HCT116 (cell line): ENCODE measurements at regions not wholly inside any gene's neighbourhood (a gene's known extent, or its start where the extent isn't known, plus 50 kb on each side); places are given as distances from the start of the nearest gene placed in this dataset.

Source experiments
- ATAC-seq: fragments of 200-7000 bp; cut with Tn5 transposase; 2 replicates; pipeline ENCODE4 v1.9.1; 2020; ENCODE audit warnings: mild to moderate bottlenecking, moderate library complexity
- BruUV-seq: library from RNA; stranded (reverse); fragments of 400-500 nt; replicated peaks from 2 replicates; lab custom pipeline; 2021; lab: Mats Ljungman, UMichigan
- CTCF ChIA-PET: fragments of 300-600 bp; sonication (Branson Sonifier 250); formaldehyde crosslinking; loops from one replicate; lab custom pipeline; 2021; ENCODE audit warnings: antibody characterized with exemption; lab: Charles Lee
- POLR2A ChIA-PET: fragments of 300-600, 350-600 bp; sonication (Branson Sonifier 250); formaldehyde crosslinking; loops from one replicate; lab custom pipeline; 2021; ENCODE audit warnings: antibody characterized with exemption; lab: Charles Lee
- RAD21 ChIA-PET, 2 experiments: fragments of 300-600 bp; sonication (Branson Sonifier 250); formaldehyde crosslinking; loops; one replicate each; lab custom pipeline; 2023; ENCODE audit warnings: low total read pairs in 2 of 2; ENCODE audit not compliant: uncharacterized antibody in 2 of 2, unreplicated experiment in 2 of 2, low non-redundant PET in 1 of 2; lab: Charles Lee
- DNase-seq: peaks from one replicate; pipeline ENCODE4 v3.0.0-alpha.2; 2010; ENCODE audit warnings: low read depth, low spot score
- H2AFZ ChIP-seq: fragments of 200-600 bp; shearing (Covaris generic), sonication (generic); 2 replicates; pipeline ENCODE4 v1.6.1; 2017; ENCODE audit warnings: low read depth, mixed run types, mixed read lengths, antibody characterized with exemption, low read length; ENCODE audit not compliant: poor library complexity, severe bottlenecking
- H3K27ac ChIP-seq: 2 replicates; pipeline ENCODE4 v1.5.1; 2012; ENCODE audit warnings: low read depth, low read length
- H3K27me3 ChIP-seq: fragments of 200-600 bp; sonication (generic); 2 replicates; pipeline ENCODE4 v1.6.1; 2016; ENCODE audit warnings: mixed run types, low read length, mixed read lengths; ENCODE audit not compliant: insufficient read depth
- H3K36me3 ChIP-seq, 2 experiments: fragments of 200-500 bp in 1 of 2; fragments of 200-600 bp in 1 of 2; sonication (Bioruptor generic) in 1 of 2; sonication (generic) in 1 of 2; 2 replicates each; pipeline versions ENCODE4 v1.5.1 to v1.6.1; 2014 to 2016; ENCODE audit warnings: low read length in 2 of 2, inconsistent platforms in 1 of 2, mixed read lengths in 1 of 2, mixed run types in 1 of 2; ENCODE audit not compliant: insufficient read depth in 2 of 2, control insufficient read depth in 1 of 2
- H3K4me1 ChIP-seq, 2 experiments: fragments of 200-600 bp in 1 of 2; sonication (generic) in 1 of 2; 2 replicates each; pipeline versions ENCODE4 v1.5.1 to v1.6.1; 2012 to 2017; ENCODE audit warnings: low read length in 2 of 2, inconsistent platforms in 1 of 2, mild to moderate bottlenecking in 1 of 2, mixed read lengths in 1 of 2, mixed run types in 1 of 2, moderate library complexity in 1 of 2; ENCODE audit not compliant: insufficient read depth in 2 of 2, control insufficient read depth in 1 of 2
- H3K4me2 ChIP-seq: fragments of 200-600 bp; sonication (generic); 2 replicates; pipeline ENCODE4 v1.6.1; 2017; ENCODE audit warnings: mixed run types, low read length, mixed read lengths
- H3K4me3 ChIP-seq, 2 experiments: fragments of 200-600 bp in 1 of 2; sonication (generic) in 1 of 2; replicated peaks in 1 of 2; 2 replicates each; pipeline ENCODE4 v1.5.1; 2011 to 2016; ENCODE audit warnings: low read length in 2 of 2, control low read depth in 1 of 2, low read depth in 1 of 2, mild to moderate bottlenecking in 1 of 2, mixed read lengths in 1 of 2, mixed run types in 1 of 2
- H3K79me2 ChIP-seq: fragments of 200-600 bp; sonication (generic); 2 replicates; pipeline ENCODE4 v1.6.1; 2017; ENCODE audit warnings: mild to moderate bottlenecking, mixed run types, low read length, moderate library complexity, mixed read lengths; ENCODE audit not compliant: insufficient read depth
- H3K9ac ChIP-seq: fragments of 200-600 bp; sonication (generic); 2 replicates; pipeline ENCODE4 v1.6.1; 2016; ENCODE audit warnings: low read length, mixed read lengths
- H3K9me2 ChIP-seq: fragments of 200-600 bp; sonication (generic), shearing (Covaris generic); 2 replicates; pipeline ENCODE4 v1.6.1; 2017; ENCODE audit warnings: mixed run types, mild to moderate bottlenecking, moderate library complexity; ENCODE audit not compliant: insufficient read depth
- H3K9me3 ChIP-seq, 2 experiments: fragments of 200-500 bp in 1 of 2; fragments of 200-600 bp in 1 of 2; sonication (Bioruptor generic) in 1 of 2; sonication (generic) in 1 of 2; 2 replicates each; pipeline ENCODE4 v1.6.1; 2014 to 2017; ENCODE audit warnings: low read length in 2 of 2, mixed read lengths in 2 of 2, inconsistent platforms in 1 of 2, low read depth in 1 of 2, mild to moderate bottlenecking in 1 of 2, mixed run types in 1 of 2, moderate library complexity in 1 of 2; ENCODE audit not compliant: control insufficient read depth in 1 of 2, insufficient read depth in 1 of 2
- H4K20me1 ChIP-seq: fragments of 200-600 bp; sonication (generic), shearing (Covaris generic); 2 replicates; pipeline ENCODE4 v1.6.1; 2017; ENCODE audit warnings: mixed run types, mild to moderate bottlenecking, moderate library complexity; ENCODE audit not compliant: insufficient read depth
- ATF3 ChIP-seq: IDR thresholded peaks from 2 replicates; pipeline ENCODE4 v1.6.1; 2012
- CEBPB ChIP-seq: IDR thresholded peaks from 2 replicates; pipeline ENCODE4 v1.6.1; 2012; ENCODE audit warnings: low read depth
- CTCF ChIP-seq, 3 experiments: fragments of 200-600 bp in 1 of 3; sonication (generic) in 1 of 3; IDR thresholded peaks in 2 of 3; conservative IDR thresholded peaks in 1 of 3; 2 replicates each; pipeline ENCODE4 v1.5.1; 2012 to 2017; ENCODE audit warnings: low read depth in 2 of 3, low read length in 2 of 3, antibody characterized with exemption in 1 of 3, borderline replicate concordance in 1 of 3, control low read depth in 1 of 3, mild to moderate bottlenecking in 1 of 3, mixed read lengths in 1 of 3, mixed run types in 1 of 3, moderate library complexity in 1 of 3; ENCODE audit not compliant: insufficient read depth in 1 of 3
- EGR1 ChIP-seq: IDR thresholded peaks from 2 replicates; pipeline ENCODE4 v1.6.1; 2012; ENCODE audit warnings: low read depth
- ELF1 ChIP-seq: IDR thresholded peaks from 2 replicates; pipeline ENCODE4 v1.6.1; 2012; ENCODE audit warnings: low read depth, borderline replicate concordance
- EZH2phosphoT487 ChIP-seq: fragments of 200-600 bp; IDR thresholded peaks from 2 replicates; pipeline ENCODE4 v1.6.1; 2018; ENCODE audit warnings: antibody characterized with exemption, borderline replicate concordance
- POLR2A ChIP-seq: IDR thresholded peaks from 2 replicates; pipeline ENCODE4 v1.7.0; 2011; ENCODE audit warnings: borderline replicate concordance; ENCODE audit not compliant: insufficient read depth, insufficient read length; ENCODE audit errors: extremely low read depth
- RAD21 ChIP-seq: IDR thresholded peaks from 2 replicates; pipeline ENCODE4 v1.6.1; 2012; ENCODE audit warnings: low read depth, mild to moderate bottlenecking
- SP1 ChIP-seq: IDR thresholded peaks from 2 replicates; pipeline ENCODE4 v1.6.1; 2012; ENCODE audit warnings: low read depth
- SRF ChIP-seq: IDR thresholded peaks from 2 replicates; pipeline ENCODE4 v1.6.1; 2012; ENCODE audit warnings: low read depth
- TCF7L2 ChIP-seq: IDR thresholded peaks from 2 replicates; pipeline ENCODE4 v1.7.0; 2011; ENCODE audit warnings: borderline replicate concordance, inconsistent platforms; ENCODE audit not compliant: insufficient read depth, insufficient read length; ENCODE audit errors: extremely low read depth
- YY1 ChIP-seq: IDR thresholded peaks from 2 replicates; pipeline ENCODE4 v1.6.1; 2011; ENCODE audit warnings: low read length, low read depth, moderate library complexity, mild to moderate bottlenecking; ENCODE audit not compliant: insufficient replicate concordance; ENCODE audit errors: extremely low read depth
- ZNF274 ChIP-seq: fragments of 200-500 bp; sonication (Bioruptor generic); IDR thresholded peaks from 2 replicates; pipeline ENCODE4 v1.6.1; 2014; ENCODE audit warnings: mild to moderate bottlenecking, low read depth, low read length, inconsistent platforms
- intact Hi-C: fragments of 100-400 bp; cut with micrococcal nuclease; formaldehyde crosslinking; loops from 2 replicates; pipeline ENCODE4 v1.10.0; 2022

GRCh38 chr15:77853910-77854309 lies 221.2 kb upstream of the LINGO1 start:
- CTCF ChIA-PET = no interaction called here
- BruUV-seq = no TSS peak

GRCh38 chr15:77853008-77853328 lies 220.3 kb upstream of the LINGO1 start:
- H3K27ac ChIP-seq = no peak overlapping the region
- POLR2A ChIA-PET = no interaction called here
- no peak overlapping the region for H3K4me2 ChIP-seq
- no peaks in the 10 kb centered on the region for H3K9me3 ChIP-seq
- H4K20me1 ChIP-seq = no peaks in the 10 kb centered on the region
- intact Hi-C loops = no loop called here
- H3K79me2 ChIP-seq = no peaks in the 10 kb centered on the region
- no TSS peak for BruUV-seq
- CTCF ChIA-PET = no interaction called here
- H3K36me3 ChIP-seq = no peaks in the 10 kb centered on the region
- no peaks in the 10 kb centered on the region for H3K4me1 ChIP-seq
- H2AFZ ChIP-seq = no peak overlapping the region
- no peak for TF ChIP-seq CTCF (IDR thresholded peaks at IDR 0.05 in 2 of 3, conservative IDR thresholded peaks at IDR 0.05 in 1 of 3; ENCODE audit: borderline replicate concordance in 1 of 3, insufficient read depth in 1 of 3, low read depth in 2 of 3, low read length in 2 of 3)
- no peak for TF ChIP-seq ZNF274
- TF ChIP-seq EZH2phosphoT487 = no peak
- no peak for TF ChIP-seq TCF7L2
- no peak for TF ChIP-seq SRF
- TF ChIP-seq CEBPB = no peak
- no peak for TF ChIP-seq POLR2A
- TF ChIP-seq RAD21 = no peak
- TF ChIP-seq SP1 = no peak
- TF ChIP-seq, all 23 proteins: peak for 0
- no peak for ATAC-seq
- DNase-seq = no peak
- no peak overlapping the region for H3K9ac ChIP-seq
- RAD21 ChIA-PET = no interaction called here
- H3K9me2 ChIP-seq = no peaks in the 10 kb centered on the region
- H3K27me3 ChIP-seq = peaks cover 34% of the 10 kb centered on the region; the same call in 1 of the 2 replicates
- H3K4me3 ChIP-seq = no peak overlapping the region

More at GRCh38 chr15:77853910-77854309, 221.2 kb upstream of the LINGO1 start:
- Histone ChIP-seq H3K4me2 (no peak overlapping the region), H3K27ac (no peak overlapping the region), H3K9me2 (no peaks in the 10 kb centered on the region), H3K27me3 (peaks cover 34% of the 10 kb centered on the region; the same call in 1 of the 2 replicates), H3K4me1 (no peaks in the 10 kb centered on the region), H3K9me3 (no peaks in the 10 kb centered on the region), H3K36me3 (no peaks in the 10 kb centered on the region), H4K20me1 (no peaks in the 10 kb centered on the region), H3K4me3 (no peak overlapping the region), H3K79me2 (no peaks in the 10 kb centered on the region), H2AFZ (no peak overlapping the region), H3K9ac (no peak overlapping the region)
- ChIA-PET POLR2A (no interaction called here), RAD21 (no interaction called here)
- intact Hi-C loops = no loop called here
- TF ChIP-seq ATF3 (no peak), EGR1 (no peak), EZH2phosphoT487 (no peak), SRF (no peak), TCF7L2 (no peak), RAD21 (no peak), YY1 (no peak), SP1 (no peak), ELF1 (no peak)
- ATAC-seq (no peak), DNase-seq (no peak)
